ENCODE measurements at regions not wholly inside any gene's neighbourhood (a gene's known extent, or its start where the extent isn't known, plus 50 kb on each side); places are given as distances from the start of the nearest gene placed in this dataset.

DNA sequence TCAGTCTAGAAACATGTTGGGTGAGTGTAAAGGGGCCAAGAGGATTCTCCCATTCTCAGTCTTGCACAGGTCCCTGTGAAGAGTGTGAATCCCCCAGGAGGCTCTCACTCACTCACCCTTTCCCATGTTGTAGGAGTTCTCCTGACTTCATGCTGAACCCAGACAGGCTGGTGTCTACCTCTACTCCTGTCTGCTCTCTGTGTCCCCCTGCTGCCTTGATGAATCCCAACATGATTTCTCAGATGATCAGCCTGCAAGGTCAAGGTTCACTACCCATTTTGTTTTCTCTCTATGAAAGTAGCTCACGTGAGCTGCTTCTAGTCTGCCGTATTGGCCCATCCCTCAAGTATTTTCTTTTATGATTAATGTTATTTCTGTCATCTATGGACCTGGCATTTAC lies 500.6 kb downstream of the ETS1 start:
- TF ChIP-seq, protein P1, sequence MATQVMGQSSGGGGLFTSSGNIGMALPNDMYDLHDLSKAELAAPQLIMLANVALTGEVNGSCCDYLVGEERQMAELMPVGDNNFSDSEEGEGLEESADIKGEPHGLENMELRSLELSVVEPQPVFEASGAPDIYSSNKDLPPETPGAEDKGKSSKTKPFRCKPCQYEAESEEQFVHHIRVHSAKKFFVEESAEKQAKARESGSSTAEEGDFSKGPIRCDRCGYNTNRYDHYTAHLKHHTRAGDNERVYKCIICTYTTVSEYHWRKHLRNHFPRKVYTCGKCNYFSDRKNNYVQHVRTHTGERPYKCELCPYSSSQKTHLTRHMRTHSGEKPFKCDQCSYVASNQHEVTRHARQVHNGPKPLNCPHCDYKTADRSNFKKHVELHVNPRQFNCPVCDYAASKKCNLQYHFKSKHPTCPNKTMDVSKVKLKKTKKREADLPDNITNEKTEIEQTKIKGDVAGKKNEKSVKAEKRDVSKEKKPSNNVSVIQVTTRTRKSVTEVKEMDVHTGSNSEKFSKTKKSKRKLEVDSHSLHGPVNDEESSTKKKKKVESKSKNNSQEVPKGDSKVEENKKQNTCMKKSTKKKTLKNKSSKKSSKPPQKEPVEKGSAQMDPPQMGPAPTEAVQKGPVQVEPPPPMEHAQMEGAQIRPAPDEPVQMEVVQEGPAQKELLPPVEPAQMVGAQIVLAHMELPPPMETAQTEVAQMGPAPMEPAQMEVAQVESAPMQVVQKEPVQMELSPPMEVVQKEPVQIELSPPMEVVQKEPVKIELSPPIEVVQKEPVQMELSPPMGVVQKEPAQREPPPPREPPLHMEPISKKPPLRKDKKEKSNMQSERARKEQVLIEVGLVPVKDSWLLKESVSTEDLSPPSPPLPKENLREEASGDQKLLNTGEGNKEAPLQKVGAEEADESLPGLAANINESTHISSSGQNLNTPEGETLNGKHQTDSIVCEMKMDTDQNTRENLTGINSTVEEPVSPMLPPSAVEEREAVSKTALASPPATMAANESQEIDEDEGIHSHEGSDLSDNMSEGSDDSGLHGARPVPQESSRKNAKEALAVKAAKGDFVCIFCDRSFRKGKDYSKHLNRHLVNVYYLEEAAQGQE (IDR thresholded peaks at IDR 0.05; ENCODE audit: borderline replicate concordance) = no peak
- TF ChIP-seq EZH2 (IDR thresholded peaks at IDR 0.05; ENCODE audit: borderline replicate concordance, insufficient read depth, low read length, poor library complexity, severe bottlenecking) (no peak), CTCF (IDR thresholded peaks at IDR 0.05; ENCODE audit: poor library complexity, severe bottlenecking) (no peak), RAD21 (conservative IDR thresholded peaks at IDR 0.05) (no peak), POLR2AphosphoS5 (IDR thresholded peaks at IDR 0.05) (no peak), SMC3 (conservative IDR thresholded peaks at IDR 0.05; ENCODE audit: poor library complexity) (no peak), MXI1 (conservative IDR thresholded peaks at IDR 0.05; ENCODE audit: poor library complexity, severe bottlenecking) (no peak), EP300 (conservative IDR thresholded peaks at IDR 0.05; ENCODE audit: poor library complexity, severe bottlenecking) (no peak), TAF1 (IDR thresholded peaks at IDR 0.05; ENCODE audit: low read depth) (no peak)
- no peak overlapping the region for H3K4me3 ChIP-seq (ENCODE audit: low read length)
- H3K9me3 ChIP-seq (ENCODE audit: low read length) = no peaks in the 10 kb centered on the region
- H3K4me2 ChIP-seq (ENCODE audit: low read length) = no peak overlapping the region
- no peak overlapping the region for H2AFZ ChIP-seq (ENCODE audit: low read depth, low read length)
- no peak overlapping the region for H3K27ac ChIP-seq (ENCODE audit: low read length)
- H3K9ac ChIP-seq (ENCODE audit: low read length) = no peak overlapping the region
- no peaks in the 10 kb centered on the region for H4K20me1 ChIP-seq (ENCODE audit: insufficient read depth)
- no peaks in the 10 kb centered on the region for H3K9me2 ChIP-seq (ENCODE audit: insufficient read depth, low read length)
- H3K36me3 ChIP-seq (ENCODE audit: insufficient read depth, low read length) = no peaks in the 10 kb centered on the region
- no peaks in the 10 kb centered on the region for H3F3A ChIP-seq (ENCODE audit: insufficient read depth, low read length, poor library complexity, severe bottlenecking)
- H3K27me3 ChIP-seq (ENCODE audit: insufficient read depth, low read depth, low read length) = no peaks in the 10 kb centered on the region
- no peaks in the 10 kb centered on the region for H3K79me2 ChIP-seq (replicated peaks; ENCODE audit: insufficient read depth, low read length)

DNA sequence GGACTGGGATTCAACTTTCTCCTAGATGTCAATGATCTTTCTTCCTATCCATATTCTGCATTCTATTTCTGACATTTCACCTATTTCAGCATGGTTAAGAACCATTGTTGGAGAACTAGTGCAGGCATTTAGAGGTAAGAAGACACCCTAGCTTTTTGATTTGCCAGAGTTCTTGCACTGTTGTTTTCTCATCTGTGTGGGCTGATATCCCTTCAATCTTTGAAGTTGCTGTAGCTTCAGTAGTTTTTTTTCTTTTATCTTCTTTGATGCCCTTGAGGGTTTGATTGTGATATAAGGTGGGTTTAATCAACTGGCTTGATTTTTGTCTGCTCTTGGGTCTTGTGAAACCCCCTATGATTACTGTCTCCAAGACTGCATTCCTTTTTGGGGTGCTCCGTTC lies 502.1 kb downstream of the ETS1 start:
- H3K27me3 ChIP-seq (ENCODE audit: insufficient read depth, low read depth, low read length) = no peaks in the 10 kb centered on the region
- no peak for TF ChIP-seq RAD21 (conservative IDR thresholded peaks at IDR 0.05)
- no peak for TF ChIP-seq POLR2AphosphoS5 (IDR thresholded peaks at IDR 0.05)
- TF ChIP-seq MXI1 (conservative IDR thresholded peaks at IDR 0.05; ENCODE audit: poor library complexity, severe bottlenecking) = no peak
- TF ChIP-seq EP300 (conservative IDR thresholded peaks at IDR 0.05; ENCODE audit: poor library complexity, severe bottlenecking) = no peak
- no peak for TF ChIP-seq CTCF (IDR thresholded peaks at IDR 0.05; ENCODE audit: poor library complexity, severe bottlenecking)
- no peak for TF ChIP-seq SMC3 (conservative IDR thresholded peaks at IDR 0.05; ENCODE audit: poor library complexity)
- TF ChIP-seq TAF1 (IDR thresholded peaks at IDR 0.05; ENCODE audit: low read depth) = no peak
- TF ChIP-seq, protein P1 (IDR thresholded peaks at IDR 0.05; ENCODE audit: borderline replicate concordance) = no peak
- TF ChIP-seq EZH2 (IDR thresholded peaks at IDR 0.05; ENCODE audit: borderline replicate concordance, insufficient read depth, low read length, poor library complexity, severe bottlenecking) = no peak
- H3K36me3 ChIP-seq (ENCODE audit: insufficient read depth, low read length) = no peaks in the 10 kb centered on the region
- no peaks in the 10 kb centered on the region for H4K20me1 ChIP-seq (ENCODE audit: insufficient read depth)
- no peak overlapping the region for H3K4me3 ChIP-seq (ENCODE audit: low read length)
- no peaks in the 10 kb centered on the region for H3K9me2 ChIP-seq (ENCODE audit: insufficient read depth, low read length)
- no peak overlapping the region for H3K27ac ChIP-seq (ENCODE audit: low read length)
- H3K9me3 ChIP-seq (ENCODE audit: low read length) = no peaks in the 10 kb centered on the region
- H3K4me2 ChIP-seq (ENCODE audit: low read length) = no peak overlapping the region
- H3F3A ChIP-seq (ENCODE audit: insufficient read depth, low read length, poor library complexity, severe bottlenecking) = no peaks in the 10 kb centered on the region
- no peaks in the 10 kb centered on the region for H3K79me2 ChIP-seq (replicated peaks; ENCODE audit: insufficient read depth, low read length)
- no peak overlapping the region for H3K9ac ChIP-seq (ENCODE audit: low read length)
- no peak overlapping the region for H2AFZ ChIP-seq (ENCODE audit: low read depth, low read length)
